GM21423 (cell line): ENCODE measurements at regions not wholly inside any gene's neighbourhood (a gene's known extent, or its start where the extent isn't known, plus 50 kb on each side); places are given as distances from the start of the nearest gene placed in this dataset.
"Not testable (repeated sequence)": the region's sequence is repeated elsewhere in the genome, so short reads cannot be mapped to it uniquely, and the experiment has no call there.

Experiments used
- ATAC-seq: cut with Tn5 transposase; IDR thresholded peaks from one replicate; pipeline ENCODE4 v1.9.1; 2021; ENCODE audit warnings: mild to moderate bottlenecking, moderate library complexity; ENCODE audit not compliant: unreplicated experiment

DNA sequence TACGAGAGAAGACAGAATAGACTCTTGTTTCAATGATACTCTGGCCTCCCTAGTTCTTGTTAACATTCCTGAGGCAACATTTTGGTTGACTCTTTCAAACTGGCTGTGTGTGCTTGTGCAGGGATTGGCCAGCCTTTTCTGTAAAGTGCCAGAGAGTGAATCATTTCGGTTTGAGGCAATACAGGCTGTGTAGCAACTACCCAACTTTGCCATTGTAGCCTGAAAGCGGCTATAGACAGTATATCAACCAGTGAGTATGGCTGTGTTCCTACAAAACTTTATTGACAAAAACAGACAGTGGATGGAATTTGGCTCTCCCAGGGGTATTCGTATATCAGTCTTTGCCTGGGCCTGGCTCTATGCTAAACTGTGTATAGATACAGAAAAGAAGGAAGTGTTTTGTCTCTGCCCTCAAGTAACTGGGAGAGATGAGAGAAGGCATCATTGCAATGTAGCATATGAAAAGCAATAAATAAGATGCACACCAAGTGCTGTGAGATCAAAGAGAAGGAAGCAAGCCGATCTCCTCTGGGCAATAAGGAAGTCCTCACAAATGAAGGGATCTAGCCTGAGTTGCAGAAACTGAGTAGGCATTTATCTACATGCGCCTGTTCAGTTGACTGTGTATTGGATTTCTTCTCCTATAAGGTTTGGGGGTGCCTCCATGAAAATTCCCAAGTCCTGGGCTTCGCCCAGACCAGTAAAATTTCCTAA lies 568.0 kb upstream of the KLF4 start:
- ATAC-seq: no peak

DNA sequence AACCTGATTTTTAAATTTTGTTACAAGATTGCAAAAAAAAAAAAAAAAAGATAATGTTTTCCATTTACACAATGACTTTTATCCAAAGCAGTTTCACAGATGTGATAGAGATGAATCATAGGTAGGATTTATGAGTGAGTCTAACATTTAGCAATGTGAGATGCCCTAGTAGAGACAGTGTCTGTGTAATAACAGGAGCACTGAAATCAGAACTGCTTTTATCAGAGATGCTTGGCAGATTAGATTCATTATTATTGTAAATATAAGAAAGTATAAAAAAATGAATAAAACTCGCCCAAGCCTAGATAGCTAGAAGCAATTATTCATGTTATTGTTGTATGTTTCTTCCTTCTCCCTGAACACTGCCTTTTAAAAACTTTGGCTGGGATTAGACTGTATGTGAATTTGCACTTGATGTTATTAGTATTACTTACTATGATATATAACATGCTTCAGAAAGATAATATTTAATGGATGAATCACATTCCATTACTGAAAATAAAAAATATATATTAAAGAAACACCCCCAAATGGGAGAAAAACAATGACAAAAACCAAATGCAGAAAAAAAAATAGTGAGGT lies 567.3 kb upstream of the KLF4 start:
- no peak for ATAC-seq

DNA sequence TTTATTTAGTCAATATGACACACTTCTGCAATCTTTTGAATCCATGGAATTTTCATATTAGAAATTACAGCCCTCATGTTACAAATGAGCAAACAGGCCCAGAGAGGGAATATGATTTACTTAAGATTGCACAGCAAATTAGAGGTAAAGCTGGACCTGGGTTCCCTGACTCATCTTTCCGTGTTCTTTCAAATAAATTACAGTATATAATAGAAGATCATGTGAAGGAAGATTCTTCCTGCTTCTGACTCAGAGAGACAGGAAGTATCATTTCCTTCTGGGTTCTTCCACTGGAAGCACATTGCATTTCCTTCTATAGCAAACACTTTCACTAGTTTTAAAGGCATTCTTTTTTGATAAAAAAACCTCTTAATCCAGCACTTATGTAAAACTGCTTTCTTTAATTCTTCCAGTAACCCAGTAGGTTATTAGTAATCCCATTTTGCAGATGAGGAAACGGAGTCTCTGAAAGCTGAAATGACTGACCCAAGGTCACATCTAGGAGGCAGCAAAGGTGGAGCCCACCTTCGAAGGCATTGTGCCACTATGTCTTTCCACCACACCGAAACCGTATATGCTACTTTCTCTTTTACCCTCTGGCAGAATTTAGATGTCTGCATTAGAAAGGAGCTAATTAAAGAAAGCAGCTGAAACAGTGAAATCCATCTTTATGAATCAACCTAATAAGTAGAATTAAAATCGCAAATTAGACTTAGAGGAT lies 566.7 kb upstream of the KLF4 start:
- no peak for ATAC-seq

DNA sequence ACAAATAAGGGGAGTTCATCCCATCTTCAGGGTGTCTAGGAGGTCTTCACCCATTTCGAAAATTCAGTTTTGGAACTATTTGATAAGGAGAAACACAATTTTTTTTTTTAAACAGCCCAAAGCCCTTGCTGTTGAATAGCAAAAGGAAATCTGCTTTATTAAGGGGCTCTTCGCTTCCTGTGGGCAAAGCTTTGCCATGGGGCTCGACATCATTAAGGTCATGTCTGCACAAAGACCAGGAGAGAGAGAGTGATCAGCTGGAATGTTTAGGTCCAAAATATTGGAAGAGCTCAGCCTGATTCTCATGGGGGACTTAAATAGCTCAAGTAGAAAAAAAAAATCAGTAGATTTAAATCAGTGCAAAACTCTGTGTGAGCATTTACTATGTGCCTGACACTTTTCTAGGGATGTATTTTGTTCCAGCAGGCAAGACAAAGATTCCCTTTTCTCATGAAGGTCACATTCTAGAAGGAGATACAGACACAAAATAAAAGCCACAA lies 564.6 kb upstream of the KLF4 start:
- no peak for ATAC-seq

DNA sequence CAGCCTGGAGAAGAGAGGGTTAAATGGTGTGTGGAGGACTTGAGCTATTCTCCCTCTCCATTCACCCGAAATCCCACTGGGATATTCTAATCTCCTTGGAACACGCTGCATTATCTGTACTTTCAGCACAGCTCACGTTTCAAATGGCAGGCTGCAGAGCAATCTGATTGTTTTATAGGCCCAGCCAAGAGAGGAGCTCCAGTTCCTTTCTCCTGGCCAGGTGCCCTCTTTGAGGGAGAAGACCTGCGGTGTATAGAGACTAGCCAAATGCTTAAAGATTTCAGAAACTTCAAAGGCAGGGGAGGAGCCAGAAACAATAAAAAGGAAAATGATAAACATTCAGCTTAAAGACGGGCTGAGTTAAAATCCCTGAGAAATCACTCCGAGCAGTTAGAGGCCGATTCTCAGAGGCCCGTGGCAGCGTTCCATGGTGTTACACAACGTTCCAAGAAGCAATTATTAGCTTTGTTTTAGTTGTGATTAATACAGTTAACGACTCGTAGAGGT lies 564.0 kb upstream of the KLF4 start:
- no peak for ATAC-seq

DNA sequence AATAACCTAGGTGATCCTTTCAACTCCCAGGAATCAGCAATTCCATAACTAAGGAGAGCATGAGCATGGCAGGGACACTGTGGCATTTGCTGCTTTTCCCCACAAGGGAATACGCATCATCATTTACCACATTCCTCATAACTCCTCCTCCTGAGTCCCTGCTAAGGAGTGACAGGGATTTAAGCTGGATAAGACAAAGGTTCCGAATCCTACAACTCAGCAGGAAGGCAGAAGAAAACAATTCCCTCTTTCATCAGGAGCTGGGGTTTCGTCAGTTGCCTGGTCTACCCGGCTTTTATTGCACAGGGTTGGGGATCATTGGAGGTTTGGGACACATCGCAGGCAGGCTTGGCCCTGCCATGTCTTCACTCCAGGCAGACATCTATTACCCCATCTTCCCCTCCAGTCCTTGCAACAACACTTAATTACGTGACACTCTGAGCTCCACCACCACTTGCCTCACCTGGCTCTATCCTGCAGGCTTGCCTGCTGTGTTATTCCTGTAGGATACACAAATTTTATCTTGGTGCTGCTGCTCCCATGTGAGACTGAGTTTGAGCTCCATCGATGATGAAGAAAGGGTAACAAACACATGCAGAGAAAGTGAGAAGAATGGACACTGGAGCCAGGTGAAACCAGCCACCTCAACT lies 563.0 kb upstream of the KLF4 start:
- ATAC-seq: no peak

DNA sequence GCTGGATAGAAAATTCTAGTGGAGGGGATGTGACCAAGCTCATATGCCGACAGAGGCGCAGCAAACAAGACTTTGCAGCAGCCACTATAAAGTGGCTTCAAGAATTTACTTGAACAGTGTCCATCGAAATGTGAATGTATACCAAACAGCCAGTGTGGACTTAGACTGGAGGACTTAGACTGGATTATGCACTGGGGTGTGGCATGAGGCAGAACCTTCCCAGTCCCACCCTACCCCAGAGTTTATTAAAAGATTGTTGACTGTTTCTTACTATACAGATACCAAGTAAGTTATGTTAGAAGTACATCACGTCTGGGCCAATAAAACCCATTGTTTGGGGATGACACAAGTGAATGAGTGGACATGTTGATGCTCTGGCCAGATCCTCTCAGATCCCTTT lies 561.3 kb upstream of the KLF4 start:
- no peak for ATAC-seq

DNA sequence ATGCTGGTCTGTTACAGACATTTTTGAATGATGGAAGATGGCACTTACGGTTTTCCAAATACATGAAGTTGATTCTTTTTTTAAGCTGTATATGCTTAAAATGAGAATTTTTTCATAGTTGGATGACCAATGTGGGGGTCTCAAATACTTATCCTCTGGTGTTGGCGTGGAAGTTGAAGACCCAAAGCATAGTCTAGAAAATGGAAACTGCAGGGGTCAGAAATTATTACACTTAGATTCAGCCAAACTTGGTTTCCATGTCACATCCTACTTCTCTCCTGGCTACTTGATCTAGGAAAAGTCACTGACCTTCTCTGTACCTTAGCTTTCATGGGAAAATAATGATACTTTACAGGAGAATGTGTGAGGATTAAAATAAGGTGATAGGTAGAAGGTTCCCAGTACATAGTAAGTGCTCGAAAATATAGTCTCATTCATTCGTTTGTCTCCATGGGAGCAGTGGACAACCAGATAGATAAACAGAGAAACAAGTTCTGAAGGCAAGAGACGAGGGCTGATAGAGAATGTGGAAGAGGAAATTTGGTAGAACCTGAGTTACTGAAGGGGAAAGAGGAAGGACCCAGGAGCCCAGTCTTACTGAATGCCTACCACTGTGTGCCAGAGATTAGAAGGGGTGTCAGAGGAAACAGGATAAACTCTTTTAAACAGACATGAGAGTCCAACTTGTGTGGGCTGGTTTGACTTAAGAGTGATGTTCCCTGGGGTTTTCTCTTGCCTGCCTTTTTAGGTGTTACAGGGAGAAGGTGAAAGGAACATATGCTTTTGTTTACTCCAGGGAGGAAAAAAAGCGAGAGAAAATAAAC lies 560.3 kb upstream of the KLF4 start:
- no peak for ATAC-seq

DNA sequence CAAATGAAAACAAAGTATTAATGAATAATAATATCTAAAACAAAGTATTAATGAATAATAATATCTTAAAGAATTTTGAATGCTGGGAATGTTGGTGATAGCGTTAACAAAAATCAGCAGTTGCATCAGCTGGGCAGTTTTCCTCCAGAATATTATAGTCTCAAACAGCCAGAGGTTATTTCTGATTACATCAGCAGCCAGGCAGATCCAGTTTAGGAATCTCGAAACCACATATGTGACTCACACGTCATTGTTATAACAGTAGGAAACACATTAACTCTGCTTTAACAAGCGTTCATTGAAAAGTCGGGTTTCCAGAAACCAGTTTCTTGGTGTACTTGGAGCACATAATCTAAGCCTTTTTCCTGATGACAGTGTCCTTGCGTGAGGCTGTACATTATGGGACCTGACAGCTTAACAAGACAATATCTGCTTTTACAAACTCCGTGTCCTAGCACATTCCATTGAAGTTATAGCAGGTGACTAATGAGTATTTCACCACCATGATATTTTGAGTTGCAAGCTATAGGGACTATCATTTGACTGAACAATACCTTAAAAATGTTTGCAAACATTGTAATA lies 559.5 kb upstream of the KLF4 start:
- ATAC-seq: no peak

DNA sequence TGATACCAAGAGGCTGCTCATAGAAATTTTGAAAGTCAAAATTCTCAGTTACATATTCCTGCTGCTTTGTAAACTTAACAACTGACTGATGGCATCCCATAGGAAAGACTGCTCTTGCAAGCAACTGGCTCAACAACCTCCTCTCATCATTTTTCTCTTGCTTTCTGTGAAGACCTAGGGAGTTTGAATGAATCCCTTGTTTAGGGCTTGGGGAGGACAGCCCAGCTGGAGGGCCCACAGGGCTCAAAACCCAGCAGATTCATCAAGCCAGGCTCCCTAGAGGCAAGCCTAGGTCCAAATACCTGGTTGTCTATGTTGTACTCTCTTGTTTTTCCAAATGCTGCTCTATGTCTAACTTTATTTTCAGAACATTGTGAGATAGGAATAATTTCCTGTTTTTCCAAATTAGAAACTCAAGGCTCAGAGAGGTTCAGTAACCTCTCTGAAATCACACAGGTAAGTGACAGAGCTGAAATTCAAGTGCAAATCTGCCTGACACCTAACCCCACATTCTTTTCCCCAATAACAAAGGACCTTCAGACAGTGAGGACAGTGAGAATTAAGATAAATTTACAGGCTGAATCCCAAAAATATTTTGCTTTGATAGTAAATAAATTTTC lies 558.9 kb upstream of the KLF4 start:
- ATAC-seq: no peak

DNA sequence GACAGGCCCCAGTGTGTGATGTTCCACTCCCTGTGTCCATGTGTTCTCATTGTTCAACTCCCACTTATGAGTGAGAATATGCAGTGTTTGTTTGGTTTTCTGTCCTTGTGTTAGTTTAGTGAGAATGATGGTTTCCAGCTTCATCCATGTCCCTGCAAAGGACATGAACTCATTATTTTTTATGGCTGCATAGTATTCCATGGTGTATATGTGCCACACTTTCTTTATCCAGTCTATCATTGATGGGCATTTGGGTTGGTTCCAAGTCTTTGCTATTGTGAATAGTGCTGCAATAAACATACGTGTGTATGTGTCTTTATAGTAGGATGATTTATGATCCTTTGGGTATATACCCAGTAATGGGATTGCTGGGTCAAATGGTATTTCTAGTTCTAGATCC lies 558.2 kb upstream of the KLF4 start:
- ATAC-seq: not testable (repeated sequence)

DNA sequence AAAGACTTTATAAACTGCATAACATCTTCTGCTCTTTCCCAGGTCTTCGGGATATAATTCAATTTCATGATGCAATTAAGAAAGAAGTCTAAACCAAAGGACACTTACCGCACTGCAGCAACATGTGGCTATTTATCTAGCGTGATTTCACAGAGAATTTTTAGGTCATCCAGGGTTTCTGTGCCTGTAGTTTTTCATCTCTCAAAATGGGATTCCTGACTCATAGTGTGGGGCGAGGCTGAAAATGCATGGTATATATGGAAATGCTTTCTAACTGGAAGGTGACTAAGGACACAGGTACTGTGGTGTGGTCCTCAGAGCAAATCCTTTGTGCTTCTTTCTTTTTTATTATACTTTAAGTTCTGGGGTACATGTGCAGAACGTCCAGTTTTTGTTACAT lies 557.7 kb upstream of the KLF4 start:
- no peak for ATAC-seq

DNA sequence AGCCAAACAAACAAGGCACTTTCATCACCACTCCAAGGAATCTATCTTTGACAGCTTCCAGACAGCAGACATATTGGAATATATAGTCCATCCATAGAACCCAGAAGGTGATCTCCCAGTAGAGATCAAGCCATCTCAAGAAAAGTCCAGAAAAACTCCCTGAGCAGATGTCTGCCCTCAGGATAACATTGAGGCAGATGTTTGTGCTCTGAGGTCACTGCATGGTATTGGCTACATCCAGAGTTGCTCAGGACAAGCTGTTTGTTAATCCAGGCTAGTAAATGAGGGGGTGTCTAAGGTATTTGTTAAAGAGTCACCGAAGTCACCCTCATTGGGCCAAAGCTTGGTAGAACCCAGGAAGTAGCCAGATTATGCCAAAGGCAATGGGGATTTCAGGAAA lies 556.3 kb upstream of the KLF4 start:
- no peak for ATAC-seq

DNA sequence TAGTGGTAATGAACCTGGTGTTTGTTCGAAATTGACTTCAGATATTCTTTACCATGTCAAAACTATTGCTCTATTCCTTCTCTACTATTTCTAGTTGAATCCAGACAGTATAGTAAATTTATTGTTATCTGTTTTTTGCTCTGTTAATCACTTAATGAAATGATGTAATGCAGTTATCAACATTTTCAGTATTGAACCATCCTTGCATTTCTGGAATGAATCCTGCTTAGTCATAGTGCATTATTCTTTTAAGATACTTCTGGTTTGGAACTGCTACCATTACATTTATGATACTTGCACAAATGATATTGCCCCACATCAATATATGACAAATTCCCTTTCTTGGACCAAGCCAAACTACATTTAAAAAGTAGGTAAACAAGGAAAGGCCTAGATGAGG lies 554.0 kb upstream of the KLF4 start:
- no peak for ATAC-seq

DNA sequence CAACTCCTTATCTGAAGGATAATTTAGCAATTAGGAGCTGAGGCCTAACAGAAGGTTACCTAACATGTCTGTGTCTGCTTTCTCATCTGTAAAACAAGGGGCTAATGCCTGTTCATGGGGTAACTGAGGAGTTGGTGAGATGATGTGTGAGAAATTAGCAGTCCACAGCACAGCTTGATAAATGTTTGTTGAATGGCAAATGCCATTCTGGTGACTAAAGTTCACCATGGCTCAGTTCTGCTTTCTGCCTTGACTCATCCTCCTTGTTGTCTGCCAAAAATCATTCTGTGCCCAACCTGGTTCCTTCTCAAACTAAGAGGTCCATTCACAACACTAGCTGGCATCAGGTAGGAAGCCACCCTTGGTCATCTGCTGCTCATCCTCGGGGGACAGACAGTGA lies 552.0 kb upstream of the KLF4 start:
- no peak for ATAC-seq

DNA sequence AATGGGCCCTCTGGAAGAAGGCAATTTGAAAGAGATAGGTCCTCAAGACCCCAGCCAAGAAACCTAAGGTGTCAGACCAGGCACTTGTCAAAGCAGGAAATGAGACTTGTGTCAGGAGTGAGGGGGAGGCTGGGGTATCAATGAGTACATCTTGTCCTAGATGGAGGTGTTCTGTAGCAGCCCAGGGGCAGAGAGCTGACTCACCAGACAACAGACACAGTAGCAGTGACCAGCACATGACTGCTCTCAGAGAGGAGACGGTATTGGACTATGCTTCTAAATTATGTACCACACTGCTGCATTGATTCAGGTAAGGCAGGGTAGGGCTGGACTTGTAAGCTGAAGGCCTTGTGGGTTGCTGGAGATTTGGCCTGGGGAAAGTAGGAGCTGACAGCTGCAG lies 551.2 kb upstream of the KLF4 start:
- ATAC-seq: no peak

DNA sequence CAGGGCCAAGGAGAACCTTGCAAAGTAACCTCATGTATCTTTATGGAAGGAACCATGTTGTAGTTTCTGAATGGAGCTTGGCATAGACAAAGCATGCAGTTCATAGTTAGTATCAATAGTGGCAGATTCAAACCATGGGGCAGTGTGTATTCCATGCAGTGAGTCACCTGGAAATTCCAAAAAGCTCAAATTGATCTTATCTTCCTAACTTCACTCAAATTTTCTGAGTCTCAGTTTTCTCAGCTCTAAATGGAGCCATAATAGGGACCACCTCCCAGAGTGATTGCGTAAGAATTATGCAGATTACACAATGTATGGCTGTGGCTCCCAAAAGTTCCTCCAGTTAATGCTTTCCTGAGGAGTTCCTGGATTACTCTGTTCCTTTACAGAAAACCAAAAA lies 549.9 kb upstream of the KLF4 start:
- no peak for ATAC-seq

DNA sequence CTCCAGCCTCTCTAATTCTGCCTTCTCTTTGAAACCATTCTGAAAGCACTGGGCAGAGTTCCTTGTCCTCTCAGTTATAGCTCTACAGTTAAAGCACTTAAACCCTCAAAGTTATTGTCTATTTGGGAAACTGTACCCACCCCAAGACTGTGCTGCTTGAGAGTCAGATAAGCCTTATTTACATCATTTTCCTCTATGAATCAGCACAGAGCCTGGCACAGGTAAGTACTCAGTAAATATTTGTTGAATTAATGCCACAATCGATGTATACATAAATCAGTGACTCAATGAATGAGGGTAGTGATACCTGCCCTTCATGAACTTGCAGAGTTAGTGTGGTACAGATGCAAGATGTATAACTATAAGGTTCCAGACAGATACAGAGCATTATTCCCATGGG lies 549.4 kb upstream of the KLF4 start:
- ATAC-seq: no peak

DNA sequence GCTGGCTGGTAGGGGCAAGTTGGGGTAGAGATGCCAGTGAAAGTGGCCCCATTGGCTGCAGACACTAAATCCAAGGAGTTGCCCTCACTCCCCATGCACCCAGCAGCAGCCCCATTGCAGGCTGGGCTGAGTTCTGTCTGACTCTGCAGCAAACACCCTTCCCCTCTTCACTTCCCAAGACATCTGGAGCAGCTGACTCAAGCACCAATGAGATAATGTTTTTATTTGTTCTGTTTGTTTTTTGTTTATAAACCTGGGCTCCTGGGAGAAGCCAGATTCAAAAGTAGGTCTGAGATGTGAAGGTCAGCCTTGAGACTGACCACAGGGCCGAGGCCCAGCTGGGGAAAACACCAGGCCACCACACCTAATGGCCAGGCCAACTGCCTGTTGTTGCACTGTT lies 545.9 kb upstream of the KLF4 start:
- no peak for ATAC-seq
